ENCODE measurements at regions not wholly inside any gene's neighbourhood (a gene's known extent, or its start where the extent isn't known, plus 50 kb on each side); places are given as distances from the start of the nearest gene placed in this dataset.

DNA sequence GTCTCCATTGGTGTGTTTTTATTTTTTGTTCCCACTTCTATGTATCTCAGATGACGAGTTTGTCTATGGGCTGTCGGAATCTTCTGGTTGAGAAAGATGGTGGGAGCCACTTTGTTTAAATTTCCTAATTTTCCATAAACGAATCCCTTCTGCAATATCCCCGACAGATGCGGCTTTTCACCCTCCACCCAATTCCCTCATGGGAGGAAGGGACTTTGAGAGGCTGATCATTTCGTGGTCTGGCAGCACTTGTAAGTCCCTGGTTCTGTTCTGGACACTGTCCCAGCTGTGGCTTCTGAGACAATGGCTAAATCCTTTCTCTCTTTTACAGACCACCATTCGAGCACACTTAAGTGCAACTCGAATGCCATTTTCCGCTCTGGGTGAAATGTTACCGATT, 72.2 kb upstream of the PUDP start:
- TF ChIP-seq, protein P1, sequence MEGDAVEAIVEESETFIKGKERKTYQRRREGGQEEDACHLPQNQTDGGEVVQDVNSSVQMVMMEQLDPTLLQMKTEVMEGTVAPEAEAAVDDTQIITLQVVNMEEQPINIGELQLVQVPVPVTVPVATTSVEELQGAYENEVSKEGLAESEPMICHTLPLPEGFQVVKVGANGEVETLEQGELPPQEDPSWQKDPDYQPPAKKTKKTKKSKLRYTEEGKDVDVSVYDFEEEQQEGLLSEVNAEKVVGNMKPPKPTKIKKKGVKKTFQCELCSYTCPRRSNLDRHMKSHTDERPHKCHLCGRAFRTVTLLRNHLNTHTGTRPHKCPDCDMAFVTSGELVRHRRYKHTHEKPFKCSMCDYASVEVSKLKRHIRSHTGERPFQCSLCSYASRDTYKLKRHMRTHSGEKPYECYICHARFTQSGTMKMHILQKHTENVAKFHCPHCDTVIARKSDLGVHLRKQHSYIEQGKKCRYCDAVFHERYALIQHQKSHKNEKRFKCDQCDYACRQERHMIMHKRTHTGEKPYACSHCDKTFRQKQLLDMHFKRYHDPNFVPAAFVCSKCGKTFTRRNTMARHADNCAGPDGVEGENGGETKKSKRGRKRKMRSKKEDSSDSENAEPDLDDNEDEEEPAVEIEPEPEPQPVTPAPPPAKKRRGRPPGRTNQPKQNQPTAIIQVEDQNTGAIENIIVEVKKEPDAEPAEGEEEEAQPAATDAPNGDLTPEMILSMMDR (conservative IDR thresholded peaks at IDR 0.05): no peak
- TF ChIP-seq EZH2 (IDR thresholded peaks at IDR 0.05; ENCODE audit: low read depth): no peak
